ENCODE measurements at regions not wholly inside any gene's neighbourhood (a gene's known extent, or its start where the extent isn't known, plus 50 kb on each side); places are given as distances from the start of the nearest gene placed in this dataset.

DNA sequence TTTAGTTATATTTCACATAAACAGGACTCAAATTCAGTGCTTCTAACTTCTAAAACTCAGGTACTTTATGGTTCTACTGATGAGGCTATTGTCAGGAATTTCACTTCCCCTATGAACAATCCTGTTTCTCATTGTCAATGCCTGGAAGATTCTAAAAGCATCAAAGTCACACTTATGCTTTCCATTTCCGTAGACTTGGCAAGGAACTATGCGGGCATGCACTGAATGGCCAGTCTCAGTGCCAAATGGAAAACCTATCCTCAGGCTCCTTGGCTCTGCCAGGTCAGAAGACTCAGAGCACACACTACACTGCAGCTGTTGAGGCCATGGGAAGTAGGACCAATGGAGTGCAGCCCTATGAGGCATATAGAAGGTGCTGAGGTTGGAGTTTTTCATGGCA, 97.0 kb upstream of the PTPN13 start:
- no peak for TF ChIP-seq POLR2AphosphoS5 (IDR thresholded peaks at IDR 0.05; ENCODE audit: insufficient read depth in 1 of 2, low read depth in 1 of 2)
- no peak for TF ChIP-seq POLR2A (IDR thresholded peaks at IDR 0.05)
- no peak for TF ChIP-seq CTCF (IDR thresholded peaks at IDR 0.05)

Data from vagina (tissue), 2 donors.